ENCODE measurements at regions not wholly inside any gene's neighbourhood (a gene's known extent, or its start where the extent isn't known, plus 50 kb on each side); places are given as distances from the start of the nearest gene placed in this dataset.

- TF ChIP-seq EP300 (IDR thresholded peaks at IDR 0.05), result no peak
- TF ChIP-seq, protein P1, sequence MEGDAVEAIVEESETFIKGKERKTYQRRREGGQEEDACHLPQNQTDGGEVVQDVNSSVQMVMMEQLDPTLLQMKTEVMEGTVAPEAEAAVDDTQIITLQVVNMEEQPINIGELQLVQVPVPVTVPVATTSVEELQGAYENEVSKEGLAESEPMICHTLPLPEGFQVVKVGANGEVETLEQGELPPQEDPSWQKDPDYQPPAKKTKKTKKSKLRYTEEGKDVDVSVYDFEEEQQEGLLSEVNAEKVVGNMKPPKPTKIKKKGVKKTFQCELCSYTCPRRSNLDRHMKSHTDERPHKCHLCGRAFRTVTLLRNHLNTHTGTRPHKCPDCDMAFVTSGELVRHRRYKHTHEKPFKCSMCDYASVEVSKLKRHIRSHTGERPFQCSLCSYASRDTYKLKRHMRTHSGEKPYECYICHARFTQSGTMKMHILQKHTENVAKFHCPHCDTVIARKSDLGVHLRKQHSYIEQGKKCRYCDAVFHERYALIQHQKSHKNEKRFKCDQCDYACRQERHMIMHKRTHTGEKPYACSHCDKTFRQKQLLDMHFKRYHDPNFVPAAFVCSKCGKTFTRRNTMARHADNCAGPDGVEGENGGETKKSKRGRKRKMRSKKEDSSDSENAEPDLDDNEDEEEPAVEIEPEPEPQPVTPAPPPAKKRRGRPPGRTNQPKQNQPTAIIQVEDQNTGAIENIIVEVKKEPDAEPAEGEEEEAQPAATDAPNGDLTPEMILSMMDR (IDR thresholded peaks at IDR 0.05), result no peak
These were observed 88.2 kb downstream of the LRATD1 start for GRCh38 chr2:14720739-14721138.

Data from ovary (tissue), 3 donors.